ENCODE measurements at regions not wholly inside any gene's neighbourhood (a gene's known extent, or its start where the extent isn't known, plus 50 kb on each side); places are given as distances from the start of the nearest gene placed in this dataset.

DNA sequence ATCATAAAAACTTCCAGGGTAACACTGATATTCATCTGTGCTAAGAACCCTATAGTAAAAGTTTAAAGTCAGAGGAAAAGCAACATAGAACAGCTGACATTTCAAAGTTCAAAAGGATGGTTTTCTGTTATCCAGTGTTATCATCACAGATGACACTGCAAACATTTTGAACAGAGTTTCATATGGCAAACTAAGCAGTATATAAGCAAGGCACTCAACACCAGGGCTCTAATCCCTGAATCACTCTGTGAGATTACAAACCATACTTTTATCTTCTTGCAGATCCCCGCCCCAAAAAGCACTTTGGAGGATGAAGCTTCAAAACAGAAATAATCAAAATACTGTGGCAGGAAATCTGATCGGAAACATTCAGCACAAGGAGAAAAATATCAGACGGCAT lies 508.2 kb upstream of the KIF2B start:
- TF ChIP-seq GABPA (IDR thresholded peaks at IDR 0.05; ENCODE audit: low read depth) (no peak), POLR2AphosphoS5 (IDR thresholded peaks at IDR 0.05; ENCODE audit: low read depth, low read length) (no peak), SMC3 (IDR thresholded peaks at IDR 0.05; ENCODE audit: low read depth, low read length) (no peak), FOXJ3 (CRISPR knock-in tag; IDR thresholded peaks at IDR 0.05) (no peak), EP300 (IDR thresholded peaks at IDR 0.05; ENCODE audit: borderline replicate concordance in 1 of 2, low read depth in 1 of 2, low read length in 1 of 2) (no peak), YY1 (IDR thresholded peaks at IDR 0.05; ENCODE audit: low read depth) (no peak), REST (IDR thresholded peaks at IDR 0.05; ENCODE audit: low read depth, low read length) (no peak), ELF1 (IDR thresholded peaks at IDR 0.05) (no peak), RAD21 (IDR thresholded peaks at IDR 0.05; ENCODE audit: low read length) (no peak), FOXM1 (IDR thresholded peaks at IDR 0.05; ENCODE audit: low read depth) (no peak), RFX5 (IDR thresholded peaks at IDR 0.05; ENCODE audit: low read length) (no peak), CHD2 (IDR thresholded peaks at IDR 0.05; ENCODE audit: low read length, partially characterized antibody) (no peak)
- TF ChIP-seq, protein P1, sequence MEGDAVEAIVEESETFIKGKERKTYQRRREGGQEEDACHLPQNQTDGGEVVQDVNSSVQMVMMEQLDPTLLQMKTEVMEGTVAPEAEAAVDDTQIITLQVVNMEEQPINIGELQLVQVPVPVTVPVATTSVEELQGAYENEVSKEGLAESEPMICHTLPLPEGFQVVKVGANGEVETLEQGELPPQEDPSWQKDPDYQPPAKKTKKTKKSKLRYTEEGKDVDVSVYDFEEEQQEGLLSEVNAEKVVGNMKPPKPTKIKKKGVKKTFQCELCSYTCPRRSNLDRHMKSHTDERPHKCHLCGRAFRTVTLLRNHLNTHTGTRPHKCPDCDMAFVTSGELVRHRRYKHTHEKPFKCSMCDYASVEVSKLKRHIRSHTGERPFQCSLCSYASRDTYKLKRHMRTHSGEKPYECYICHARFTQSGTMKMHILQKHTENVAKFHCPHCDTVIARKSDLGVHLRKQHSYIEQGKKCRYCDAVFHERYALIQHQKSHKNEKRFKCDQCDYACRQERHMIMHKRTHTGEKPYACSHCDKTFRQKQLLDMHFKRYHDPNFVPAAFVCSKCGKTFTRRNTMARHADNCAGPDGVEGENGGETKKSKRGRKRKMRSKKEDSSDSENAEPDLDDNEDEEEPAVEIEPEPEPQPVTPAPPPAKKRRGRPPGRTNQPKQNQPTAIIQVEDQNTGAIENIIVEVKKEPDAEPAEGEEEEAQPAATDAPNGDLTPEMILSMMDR (IDR thresholded peaks at IDR 0.05) = no peak
- TF ChIP-seq, protein P2, sequence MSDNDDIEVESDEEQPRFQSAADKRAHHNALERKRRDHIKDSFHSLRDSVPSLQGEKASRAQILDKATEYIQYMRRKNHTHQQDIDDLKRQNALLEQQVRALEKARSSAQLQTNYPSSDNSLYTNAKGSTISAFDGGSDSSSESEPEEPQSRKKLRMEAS (IDR thresholded peaks at IDR 0.05; ENCODE audit: low read depth) = no peak
